Fibroblast of pulmonary artery (primary cell): ENCODE measurements at regions not wholly inside any gene's neighbourhood (a gene's known extent, or its start where the extent isn't known, plus 50 kb on each side); places are given as distances from the start of the nearest gene placed in this dataset.
"Not testable (repeated sequence)": the region's sequence is repeated elsewhere in the genome, so short reads cannot be mapped to it uniquely, and the experiment has no call there.

Experiments used
- DNase-seq: peaks from one replicate; pipeline ENCODE4 v3.0.0-alpha.2; 2010; ENCODE audit warnings: low read depth
- H3K4me3 ChIP-seq: replicated peaks from 2 replicates; pipeline ENCODE4 v1.5.1; 2011; ENCODE audit warnings: low read depth, mild to moderate bottlenecking, control low read depth, low read length, moderate library complexity
- CTCF ChIP-seq: IDR thresholded peaks from 2 replicates; pipeline ENCODE4 v1.5.1; 2011; ENCODE audit warnings: mild to moderate bottlenecking, control low read depth, low read length, inconsistent platforms; ENCODE audit errors: missing control alignments

- DNase-seq = no peak
- H3K4me3 ChIP-seq = no peak overlapping the region
- no peak for TF ChIP-seq CTCF
Measured at GRCh38 chr9:102519423-102519822, 475.7 kb upstream of the CYLC2 start.

GRCh38 chr9:102518324-102518723 is 476.8 kb upstream of the CYLC2 start:
- no peak overlapping the region for H3K4me3 ChIP-seq
- no peak for DNase-seq
- no peak for TF ChIP-seq CTCF

- no peak overlapping the region for H3K4me3 ChIP-seq
- TF ChIP-seq CTCF = no peak
- DNase-seq = no peak
Measured at GRCh38 chr9:102514541-102514940, 480.6 kb upstream of the CYLC2 start.

GRCh38 chr9:102507044-102507687 is 488.0 kb upstream of the CYLC2 start:
- H3K4me3 ChIP-seq = no peak overlapping the region
- TF ChIP-seq CTCF = no peak
- no peak for DNase-seq

- no peak for TF ChIP-seq CTCF
- no peak overlapping the region for H3K4me3 ChIP-seq
- no peak for DNase-seq
Measured at GRCh38 chr9:102506406-102506805, 488.7 kb upstream of the CYLC2 start.

GRCh38 chr9:102499468-102499867 is 495.7 kb upstream of the CYLC2 start:
- peak; percentile 21 for DNase-seq
- no peak overlapping the region for H3K4me3 ChIP-seq
- no peak for TF ChIP-seq CTCF

GRCh38 chr9:102497709-102498108 is 497.4 kb upstream of the CYLC2 start:
- H3K4me3 ChIP-seq = no peak overlapping the region
- no peak for TF ChIP-seq CTCF
- DNase-seq = no peak

- not testable (repeated sequence) for DNase-seq, H3K4me3 ChIP-seq
Measured at GRCh38 chr9:102486976-102487375, 508.2 kb upstream of the CYLC2 start.
